Heart left ventricle (tissue), 13 donors: ENCODE measurements at regions not wholly inside any gene's neighbourhood (a gene's known extent, or its start where the extent isn't known, plus 50 kb on each side); places are given as distances from the start of the nearest gene placed in this dataset.

Experiments
- CTCF ChIP-seq, 12 donors: fragments of 200-600 bp; sonication (generic) in 4 of 12; IDR thresholded peaks; one replicate each; pipeline versions ENCODE4 v1.5.0 to v1.8.0; 2018 to 2022; ENCODE audit warnings: antibody characterized with exemption in 12 of 12, mild to moderate bottlenecking in 5 of 12
- POLR2A ChIP-seq, 2 donors: fragments of 450-650 bp; IDR thresholded peaks; one replicate each; pipeline ENCODE4 v1.6.1; 2017; ENCODE audit warnings: antibody characterized with exemption in 2 of 2, mild to moderate bottlenecking in 2 of 2, moderate library complexity in 2 of 2
- donor health status: ischemic (EF 13 %, LVEDD 7.1; RV severe dilation, severe dysfunction).
- donor health status: DM: no; HTN: yes; CAD: no.
- donor health status: DM: no; HTN: no; CAD: no.
- donor health status: ischemic (EF 25% LVEDD 6.9; RV normal size, moderate dysfunction).
- donor health status: ischemic (EF 25% LVEDD 5.7; RV mildly dilated, moderate dysfunction).
- donor health status: ischemic (EF 35%, LVEDD 5.7; RV mildly dilated, moderate dysfunction).
- donor health status: nonischemic (EF 11% LVEDD 7.7; RV severe dilation, severe dysfunction).
- donor health status: DM: yes; HTN: yes; CAD: no.
- donor health status: PGD.
- donor health status: ischemic (EF 29% LVEDD 5.4; RV normal size, mild dysfunction).
- donor health status: nonischemic (EF 23%, LVEDD 6.1; RV moderate dilation, normal function).

- TF ChIP-seq CTCF (IDR thresholded peaks at IDR 0.05) (no peak), POLR2A (IDR thresholded peaks at IDR 0.05) (no peak)
These were observed 112.8 kb upstream of the IRX4 start for GRCh38 chr5:1995491-1995890.
